Kidney tubule cell (primary cell): ENCODE measurements at regions not wholly inside any gene's neighbourhood (a gene's known extent, or its start where the extent isn't known, plus 50 kb on each side); places are given as distances from the start of the nearest gene placed in this dataset.

ENCODE experiments used
- DNase-seq: peaks from one replicate; pipeline ENCODE4 v3.0.0-alpha.2; 2018; ENCODE audit warnings: low spot score

DNA sequence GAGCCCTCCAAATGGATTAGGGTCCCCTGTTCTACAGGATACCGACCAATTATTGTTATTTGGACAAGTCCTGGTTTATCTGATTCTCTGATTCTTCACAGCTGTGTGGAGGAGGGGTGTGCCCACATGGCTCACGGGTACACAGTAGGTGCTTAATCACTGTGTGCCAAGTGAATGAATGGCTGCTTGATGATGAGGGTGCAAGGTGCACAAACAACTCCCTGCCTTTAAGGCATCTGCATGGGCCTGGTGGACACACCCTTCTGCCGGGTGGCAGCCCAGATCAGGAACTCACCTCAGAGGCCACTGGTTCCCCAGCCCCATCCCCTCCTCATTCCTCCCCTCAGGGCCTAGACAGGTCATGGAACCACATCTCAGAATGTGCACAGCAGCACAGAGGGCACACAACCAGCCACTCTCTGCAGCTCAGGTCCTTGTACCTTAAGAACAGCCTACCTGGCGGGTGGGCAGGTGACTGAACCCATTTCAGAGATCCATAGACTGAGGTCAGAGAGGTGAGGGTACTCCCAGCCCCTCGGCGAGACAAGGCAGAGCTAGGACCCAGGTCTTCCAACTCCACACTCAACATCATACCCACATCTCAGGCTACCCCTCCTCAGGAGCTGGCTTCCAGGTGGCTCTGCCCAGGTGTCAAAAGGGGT, 50.3 kb downstream of the SHANK2 start:
- DNase-seq = no peak

DNA sequence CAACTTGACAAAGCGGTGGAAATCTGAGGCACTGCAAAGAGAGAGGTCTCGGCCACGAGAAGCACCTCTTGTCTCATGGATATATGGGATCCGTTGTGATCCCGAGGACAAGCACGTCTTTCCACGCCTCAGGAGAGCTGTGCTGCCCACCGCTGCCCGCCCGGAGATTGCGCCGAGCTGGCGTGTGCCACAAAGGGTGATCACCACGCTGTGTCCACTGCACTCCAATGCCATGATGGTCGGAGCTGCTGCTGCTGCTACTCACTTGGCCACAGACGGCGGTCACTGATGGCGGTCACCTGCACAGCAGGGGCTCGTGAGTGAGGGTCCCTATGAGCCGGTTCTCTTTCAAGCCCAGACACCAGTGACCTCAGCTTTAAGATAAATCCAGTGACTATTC, 51.1 kb downstream of the SHANK2 start:
- DNase-seq = no peak

DNA sequence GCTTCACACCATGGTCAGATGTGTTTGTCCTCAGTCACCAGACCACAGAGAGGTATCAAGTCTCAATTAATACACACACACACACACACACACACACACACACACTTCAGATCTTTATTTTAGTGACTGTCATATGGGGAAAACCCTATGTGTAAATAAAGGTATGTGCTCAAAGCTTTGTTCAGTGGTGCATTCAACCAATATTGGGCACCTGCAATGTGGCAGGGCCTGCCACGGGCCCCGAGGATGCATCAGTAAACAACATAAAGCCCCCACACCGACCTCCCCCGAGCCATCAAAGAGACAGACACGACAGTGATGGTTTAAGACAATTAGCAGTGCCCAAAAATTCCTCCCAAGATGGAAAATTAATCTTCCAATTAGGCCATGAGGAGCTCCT, 51.6 kb downstream of the SHANK2 start:
- DNase-seq = peak; percentile 14

DNA sequence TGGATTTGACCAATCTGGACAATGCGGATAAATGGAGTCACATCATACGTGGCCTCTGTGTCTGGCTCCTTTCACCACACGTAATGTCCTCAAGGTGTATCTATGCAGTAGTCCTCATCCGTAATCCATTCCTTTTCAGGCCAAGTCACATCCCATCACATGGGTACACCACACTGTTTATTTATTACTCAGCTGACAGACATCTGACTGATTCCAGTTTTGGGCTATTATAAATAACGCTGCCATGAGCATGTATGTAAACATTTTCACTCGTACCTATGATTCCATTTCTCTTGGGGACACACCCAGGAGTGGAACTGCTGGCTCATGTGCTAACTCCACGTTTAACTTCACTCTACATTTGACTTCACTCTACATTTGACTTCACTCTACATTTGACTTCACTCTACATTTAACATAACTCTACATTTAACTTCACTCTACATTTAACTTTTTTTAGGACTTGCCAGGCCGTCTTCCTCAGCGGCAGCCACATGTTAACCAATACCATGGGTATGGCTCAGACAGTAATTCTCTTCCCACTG, 52.1 kb downstream of the SHANK2 start:
- peak; percentile 40 for DNase-seq

DNA sequence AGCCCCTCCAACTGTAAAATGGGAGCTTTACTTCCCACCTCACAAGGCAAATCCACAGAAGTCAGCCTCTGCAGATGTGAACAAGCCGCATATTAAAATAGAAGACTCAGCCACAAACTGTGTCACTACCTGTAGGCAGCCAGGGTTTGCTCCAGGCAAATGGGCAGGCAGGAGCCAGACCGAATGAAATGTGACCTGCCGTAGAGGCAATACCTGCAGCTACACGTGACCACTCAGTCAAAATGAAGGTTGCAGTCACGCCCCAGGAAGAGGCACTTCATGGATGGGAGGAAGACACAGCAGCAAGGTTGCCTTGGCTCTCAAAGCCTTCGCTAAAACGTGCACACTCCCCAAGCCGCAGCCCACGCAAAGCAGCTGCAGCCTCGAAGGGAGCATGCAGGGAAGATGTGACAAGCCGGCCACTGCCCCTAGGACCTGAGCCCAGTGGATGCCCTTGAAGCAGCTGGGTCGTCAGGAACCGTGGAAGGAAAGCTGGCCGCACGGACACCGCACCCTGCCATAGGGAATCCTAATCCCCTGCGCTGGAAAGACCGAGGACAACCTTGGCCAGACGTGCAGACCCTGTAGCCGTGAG, 53.1 kb downstream of the SHANK2 start:
- no peak for DNase-seq

DNA sequence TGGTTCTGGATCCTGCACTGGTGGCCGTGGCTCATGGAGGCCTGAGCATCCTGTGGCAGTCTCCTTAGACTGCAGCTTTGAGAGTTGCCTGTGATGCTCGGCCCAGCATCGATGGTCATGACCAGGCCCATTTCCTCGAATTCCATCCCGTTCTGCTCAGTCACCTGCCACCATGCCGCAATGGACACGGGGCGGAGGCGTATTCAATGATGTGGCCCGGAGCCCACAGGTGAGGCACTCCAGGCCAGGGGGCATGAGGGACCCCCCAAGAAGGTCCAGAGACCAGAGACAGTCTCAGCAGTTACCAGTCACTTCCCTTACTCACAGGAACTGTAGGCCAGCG, 53.6 kb downstream of the SHANK2 start:
- no peak for DNase-seq

DNA sequence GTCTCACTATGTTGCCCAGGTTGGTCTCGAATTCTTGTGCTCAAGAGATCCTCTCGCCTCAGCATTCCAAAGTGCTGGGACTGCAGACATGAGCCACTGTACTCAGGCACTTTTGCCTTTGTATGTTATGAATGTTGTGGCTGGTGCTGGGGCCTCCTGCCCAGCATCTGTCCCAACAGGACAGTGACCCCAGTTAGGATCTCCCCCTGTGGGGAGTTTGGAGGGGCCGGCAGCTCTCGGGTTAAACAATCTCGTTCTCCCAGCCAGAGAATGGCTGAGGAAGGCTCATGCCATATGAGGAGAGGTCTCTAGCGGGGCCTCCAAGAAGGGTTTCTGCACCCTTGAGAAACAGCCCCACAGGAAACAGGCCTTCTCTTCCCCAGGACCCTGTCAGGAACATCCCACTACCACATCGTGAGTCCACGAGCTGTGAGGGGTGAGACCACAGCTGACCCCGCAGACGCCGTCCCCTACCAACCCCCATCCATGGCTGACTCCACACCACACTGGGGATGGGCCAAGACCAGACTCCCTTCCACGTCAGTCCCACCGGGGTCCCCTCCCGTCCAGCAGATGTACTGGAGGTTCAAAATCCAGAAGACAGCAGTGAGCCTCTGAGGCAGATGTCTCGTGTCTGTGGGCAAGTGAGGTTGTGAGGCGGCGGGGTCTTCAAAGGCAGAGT, 54.1 kb downstream of the SHANK2 start:
- no peak for DNase-seq

DNA sequence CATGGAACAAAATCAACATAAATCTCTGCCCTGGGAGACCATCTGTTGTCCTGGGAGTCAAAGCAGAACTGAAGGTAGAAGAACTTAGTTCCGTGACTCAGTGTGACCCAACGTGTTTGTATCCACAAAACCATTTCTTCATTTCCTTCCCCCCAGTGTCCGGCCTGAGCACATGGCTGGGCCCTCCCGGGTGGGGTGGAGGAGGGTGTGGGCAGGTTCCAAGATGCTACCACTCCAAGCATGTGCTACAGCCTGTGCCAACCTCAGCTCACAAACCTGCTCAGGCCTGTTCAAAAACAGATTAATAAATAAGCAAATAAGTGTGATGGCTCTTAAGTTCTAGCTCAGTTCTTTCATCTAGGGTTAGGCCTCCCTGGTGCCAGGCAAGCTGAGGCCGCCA, 55.3 kb downstream of the SHANK2 start:
- DNase-seq = peak; percentile 86

DNA sequence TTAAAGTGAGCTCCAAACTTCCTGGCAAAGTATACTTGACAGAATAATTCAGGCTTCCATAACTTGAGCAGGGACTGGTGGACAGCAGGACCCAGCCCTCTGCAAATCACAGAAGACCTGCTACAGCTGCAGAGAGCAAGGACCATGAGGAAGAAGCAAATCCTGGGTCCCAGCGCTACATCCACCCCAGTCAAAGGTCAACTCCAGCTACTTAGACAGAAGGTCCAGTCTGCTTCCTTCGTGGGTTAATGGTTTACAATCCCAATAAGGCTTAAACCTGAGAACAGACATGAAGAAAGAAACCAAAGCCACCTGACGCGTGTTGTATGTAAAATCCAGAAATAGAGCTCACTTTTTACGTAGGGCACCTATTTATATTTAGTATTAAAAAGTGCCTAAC, 57.7 kb downstream of the SHANK2 start:
- no peak for DNase-seq

DNA sequence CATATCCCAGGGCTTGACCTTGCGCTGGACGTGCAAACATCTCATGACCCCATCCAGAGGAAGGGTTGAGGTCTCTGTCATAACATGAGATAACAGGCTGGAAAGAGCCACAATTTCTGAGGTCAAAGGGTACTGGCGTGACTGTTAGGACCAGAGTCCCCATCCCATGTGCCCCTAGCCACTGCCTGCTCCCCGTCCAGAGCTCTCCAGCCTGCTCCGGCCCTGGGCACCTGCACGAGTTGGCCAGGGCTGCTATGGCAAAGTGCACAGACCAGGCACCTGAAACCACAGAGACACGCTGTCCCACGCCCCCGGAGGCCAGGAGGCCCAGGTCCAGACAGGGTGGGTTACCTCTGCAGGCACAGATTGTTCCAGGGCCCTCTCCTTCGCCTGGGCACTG, 58.9 kb downstream of the SHANK2 start:
- DNase-seq = no peak

DNA sequence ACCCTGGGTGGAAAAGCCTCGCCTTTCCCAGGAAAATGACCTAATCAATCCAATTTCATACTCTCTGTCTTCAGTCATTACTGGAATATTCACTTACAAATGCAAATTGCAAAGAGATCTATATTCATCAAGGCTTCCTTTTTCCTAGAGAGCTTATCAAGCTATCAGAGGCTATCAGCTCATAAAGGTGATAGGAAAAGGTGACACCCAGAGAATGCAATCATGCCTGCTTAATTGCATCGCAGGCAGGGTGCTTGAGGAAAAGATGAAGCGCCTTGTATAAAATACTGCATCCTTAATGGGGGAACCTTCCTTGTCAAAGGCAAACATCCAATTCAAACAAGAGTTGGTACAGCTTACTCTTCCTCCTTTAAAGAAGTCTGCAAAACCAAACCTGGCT, 59.7 kb downstream of the SHANK2 start:
- no peak for DNase-seq

DNA sequence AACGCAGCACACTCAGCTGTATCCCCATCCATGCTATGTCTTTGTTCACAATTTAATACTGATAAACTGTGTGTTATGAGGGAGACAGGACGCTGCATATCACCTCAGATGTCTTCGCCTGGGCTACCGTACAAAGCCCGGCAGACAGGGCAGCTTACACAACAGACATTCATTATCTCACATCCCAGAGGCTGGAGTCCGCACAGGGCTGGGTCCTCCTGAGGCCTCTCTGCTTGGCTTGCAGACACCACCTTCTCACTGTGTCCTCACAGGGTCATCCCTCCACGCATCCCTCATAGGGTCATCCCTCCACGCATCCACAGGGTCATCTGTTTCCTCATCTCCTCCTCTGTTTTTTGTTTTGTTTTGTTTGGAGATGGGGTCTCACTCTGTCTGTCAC, 61.2 kb downstream of the SHANK2 start:
- DNase-seq = no peak

DNA sequence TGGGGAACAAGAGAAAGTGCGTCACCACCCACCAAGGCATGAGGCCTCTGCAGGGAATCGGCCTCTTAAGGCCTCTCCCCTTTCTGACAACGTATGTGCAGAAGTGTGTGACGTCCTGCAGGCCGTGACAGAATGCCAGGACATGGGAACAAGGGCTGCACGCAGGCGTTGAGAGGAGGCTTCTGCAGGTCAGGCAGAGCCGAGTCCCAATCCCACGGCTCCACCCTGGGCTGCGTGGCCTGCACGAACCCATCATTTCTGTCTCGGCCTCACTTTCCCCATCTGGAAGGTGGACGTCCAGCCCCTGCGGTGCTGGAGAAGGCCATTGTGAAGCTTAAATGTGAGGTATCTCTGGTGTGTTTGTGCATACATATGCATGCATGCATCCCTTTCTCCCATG, 61.8 kb downstream of the SHANK2 start:
- no peak for DNase-seq

DNA sequence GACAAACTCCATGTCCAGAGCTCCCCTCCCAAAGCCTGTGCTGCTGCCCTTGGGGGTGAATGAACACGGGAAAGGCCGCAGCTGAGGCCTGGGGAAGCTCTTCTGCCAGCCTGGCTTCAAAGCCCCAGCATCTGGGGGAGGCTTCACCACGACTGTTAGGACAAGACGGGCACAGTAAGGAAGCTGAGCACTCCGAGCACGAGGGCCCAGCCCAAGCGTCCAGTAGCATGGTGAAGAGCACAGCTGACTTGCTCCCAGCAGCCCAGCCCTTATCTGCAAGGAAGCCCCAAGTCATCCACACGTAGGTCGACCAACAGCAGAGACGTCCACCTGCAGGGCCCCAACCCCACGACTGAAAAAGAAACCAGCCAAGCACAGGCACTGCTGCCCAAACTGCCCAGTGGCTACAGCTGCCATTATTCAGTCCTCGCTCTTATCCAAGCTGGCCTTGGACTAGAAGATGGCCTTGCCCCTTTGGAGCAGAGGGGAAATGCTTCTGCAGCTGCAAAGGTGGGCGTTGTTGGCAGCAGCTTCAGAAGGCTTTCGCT, 62.5 kb downstream of the SHANK2 start:
- DNase-seq = no peak

DNA sequence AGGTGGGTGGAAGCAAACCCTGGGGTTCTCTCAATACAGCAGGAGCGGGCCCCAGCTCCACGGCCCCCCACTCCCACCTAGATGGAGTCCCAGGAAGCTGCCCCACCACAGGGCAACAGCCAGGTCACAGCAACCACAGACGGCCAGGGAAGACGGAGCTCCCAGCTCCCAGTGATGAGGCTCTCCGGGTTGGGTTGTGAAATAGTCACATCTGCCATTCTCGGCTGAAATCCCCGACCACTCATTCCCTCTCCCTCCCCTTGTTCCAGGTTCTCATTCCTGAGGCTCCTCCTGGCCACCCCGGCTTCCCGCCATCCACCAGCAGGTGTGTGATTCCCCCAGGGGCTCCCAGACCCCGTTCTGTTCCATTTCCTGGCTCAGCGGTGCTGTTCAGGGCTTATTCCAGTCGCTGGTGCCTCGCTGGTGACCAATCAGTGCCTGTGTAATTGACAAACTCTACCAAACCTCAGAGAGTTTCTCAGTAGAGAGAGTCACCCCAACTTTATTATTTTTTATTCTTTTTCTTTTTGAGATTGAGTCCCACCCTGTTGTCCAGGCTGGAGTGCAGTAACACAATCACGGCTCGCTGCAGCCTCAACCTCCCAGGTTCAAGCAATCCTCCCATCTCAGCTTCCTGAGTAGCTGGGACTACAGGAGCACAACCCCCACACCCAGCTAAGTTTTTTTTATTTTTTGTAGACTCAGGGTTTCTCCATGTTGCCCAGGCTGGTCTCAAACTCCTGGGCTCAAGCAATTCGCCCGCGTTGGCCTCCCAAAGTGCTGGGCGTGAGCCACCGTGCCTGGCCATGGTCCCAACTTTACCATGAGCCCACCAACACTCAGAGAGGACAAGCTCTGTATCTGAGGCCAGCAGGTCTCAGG, 63.2 kb downstream of the SHANK2 start:
- DNase-seq = no peak

DNA sequence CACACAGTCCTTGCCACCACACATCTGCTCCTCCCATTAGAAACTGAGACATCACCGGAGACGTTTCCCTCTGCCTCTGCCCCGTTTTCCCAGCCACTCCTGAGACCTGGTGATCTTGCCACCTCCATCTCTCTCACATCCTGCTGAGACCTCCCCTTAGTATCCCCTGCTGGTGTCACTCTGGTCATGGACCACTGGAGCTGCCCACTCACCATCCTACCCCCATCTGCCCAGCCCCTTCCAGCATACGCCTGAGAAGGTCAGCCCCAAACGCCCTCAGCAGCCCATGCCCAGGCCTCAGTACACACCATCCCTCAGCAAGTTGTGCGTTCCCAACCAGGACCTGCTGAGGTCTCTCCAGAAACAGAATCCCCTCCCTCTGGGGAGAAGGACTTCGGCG, 64.3 kb downstream of the SHANK2 start:
- DNase-seq = no peak

DNA sequence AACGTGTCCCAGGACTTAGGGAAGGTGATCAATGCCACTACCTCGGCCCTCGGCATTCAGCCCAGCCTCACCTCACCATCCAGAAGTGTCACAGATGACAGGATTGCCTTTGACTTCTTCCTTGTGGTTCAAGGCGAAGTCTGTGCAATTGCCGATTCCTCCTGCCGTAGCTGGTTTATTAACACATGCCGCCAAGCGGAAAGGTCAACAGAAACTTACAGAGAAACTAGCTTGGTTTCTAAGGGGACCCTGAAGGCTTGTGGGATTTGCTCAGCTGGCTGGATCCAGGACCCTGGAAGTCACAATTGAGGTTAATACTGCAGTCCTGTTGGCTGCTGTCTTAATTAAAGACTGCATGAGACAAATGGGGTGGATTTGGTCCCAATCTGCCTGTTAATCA, 65.6 kb downstream of the SHANK2 start:
- peak; percentile 45 for DNase-seq

DNA sequence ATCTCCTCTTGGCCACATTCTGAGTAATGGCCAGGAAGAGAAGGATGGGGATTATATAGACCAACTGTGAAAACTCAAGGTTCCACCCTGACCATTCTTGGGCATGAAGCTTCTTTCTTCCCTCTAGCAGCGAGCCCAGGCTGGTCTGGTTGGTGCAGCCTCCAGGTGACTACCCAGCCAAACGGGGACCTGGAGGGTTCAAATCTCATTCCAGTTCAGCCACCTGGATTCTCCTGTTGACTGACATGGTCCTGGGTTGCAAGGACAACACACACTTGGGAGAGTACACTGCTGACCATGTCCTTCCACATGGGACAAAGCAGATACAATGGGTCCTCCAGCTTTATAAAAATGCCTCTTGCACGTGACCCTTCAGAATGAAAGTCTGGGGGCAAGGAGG, 67.0 kb downstream of the SHANK2 start:
- DNase-seq = no peak

DNA sequence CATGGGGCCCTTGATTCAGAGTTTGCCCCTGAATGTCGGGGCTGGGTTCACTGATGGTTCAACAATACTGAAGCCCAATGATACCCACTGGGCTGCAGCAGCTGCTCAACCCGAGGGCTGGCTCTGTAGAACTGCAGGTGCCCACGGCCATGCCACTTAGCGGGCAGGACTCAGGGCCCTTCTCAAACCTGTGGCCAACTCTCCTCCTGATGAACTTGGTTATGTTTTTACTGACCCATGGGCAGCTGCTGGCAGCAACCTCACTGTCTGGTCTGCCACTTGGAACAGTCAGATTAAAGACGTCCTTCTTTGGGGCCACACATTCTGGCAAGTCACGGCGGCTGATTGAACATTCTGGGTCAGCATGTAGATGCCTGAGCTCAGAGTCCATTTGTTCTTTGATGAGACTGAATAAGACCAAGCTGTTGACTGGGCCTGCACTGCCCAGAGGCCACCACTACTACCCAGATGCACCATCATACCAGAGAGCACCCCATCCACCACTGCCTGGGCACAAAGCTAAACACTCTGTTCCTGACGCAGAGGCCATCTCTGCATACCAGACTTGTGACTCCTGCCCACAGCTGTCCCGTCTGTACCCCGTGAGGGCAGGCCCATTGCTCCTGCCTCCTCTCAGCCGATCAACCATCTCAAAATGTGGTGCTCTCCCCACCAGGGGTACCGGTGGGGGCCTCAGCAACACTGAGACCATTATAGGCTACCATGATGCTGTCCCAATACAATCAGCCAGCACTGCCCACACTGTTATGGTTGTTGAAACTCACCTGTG, 67.8 kb downstream of the SHANK2 start:
- DNase-seq = no peak

DNA sequence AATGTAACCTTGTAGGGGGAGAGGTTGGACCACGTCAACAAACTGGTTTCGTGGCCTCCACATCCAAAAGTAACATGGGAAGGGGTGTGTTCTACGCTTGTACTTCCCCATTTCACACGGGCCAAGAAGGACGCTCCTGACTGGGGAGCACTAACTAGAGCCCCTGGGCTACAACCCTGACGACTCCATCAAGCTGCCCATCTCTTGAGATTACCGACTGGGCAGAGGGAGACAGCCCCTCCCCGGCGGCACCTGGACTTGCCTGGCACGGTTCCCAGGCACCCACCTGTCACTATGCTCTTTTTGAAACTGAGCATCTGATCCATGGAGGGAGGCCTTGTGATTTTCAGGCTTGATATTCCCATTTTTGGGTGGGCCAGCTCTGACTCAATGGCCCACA, 68.5 kb downstream of the SHANK2 start:
- no peak for DNase-seq
